NCI-H2081 treated with DMSO at 0.1 percent for 48 hours (cell line): ENCODE measurements at regions not wholly inside any gene's neighbourhood (a gene's known extent, or its start where the extent isn't known, plus 50 kb on each side); places are given as distances from the start of the nearest gene placed in this dataset.

Source experiments
- DNase-seq: peaks from one replicate; lab custom pipeline; 2025; lab: John Stamatoyannopoulos, UW

- no peak for DNase-seq
Observed at GRCh38 chr13:74966814-74967424, 515.0 kb downstream of the TBC1D4 start.

GRCh38 chr13:74966275-74966674 lies 515.7 kb downstream of the TBC1D4 start:
- no peak for DNase-seq

- DNase-seq, result no peak
Observed at GRCh38 chr13:74945637-74946036, 536.3 kb downstream of the TBC1D4 start.

- DNase-seq, result no peak
Observed at GRCh38 chr13:74931698-74932433, 550.1 kb downstream of the TBC1D4 start.

GRCh38 chr13:74930402-74931165 lies 551.4 kb downstream of the TBC1D4 start:
- DNase-seq, result no peak

- no peak for DNase-seq
Observed at GRCh38 chr13:74929436-74929835, 552.5 kb downstream of the TBC1D4 start.

GRCh38 chr13:74927823-74928222 lies 554.1 kb downstream of the TBC1D4 start:
- no peak for DNase-seq

- DNase-seq, result no peak
Observed at GRCh38 chr13:74922963-74923362, 559.0 kb downstream of the TBC1D4 start.

- DNase-seq, result no peak
Observed at GRCh38 chr13:74921326-74921725, 560.6 kb downstream of the TBC1D4 start.

- DNase-seq, result no peak
Observed at GRCh38 chr13:74920920-74921319, 561.0 kb downstream of the TBC1D4 start.

GRCh38 chr13:74920361-74920760 lies 561.6 kb downstream of the TBC1D4 start:
- DNase-seq, result no peak

GRCh38 chr13:74919914-74920313 lies 562.1 kb downstream of the TBC1D4 start:
- no peak for DNase-seq

GRCh38 chr13:74912898-74913297 lies 569.1 kb downstream of the TBC1D4 start:
- DNase-seq, result no peak

GRCh38 chr13:74910415-74910814 lies 571.6 kb downstream of the TBC1D4 start:
- DNase-seq, result no peak

GRCh38 chr13:74907788-74908187 lies 574.2 kb downstream of the TBC1D4 start:
- no peak for DNase-seq

- DNase-seq, result no peak
Observed at GRCh38 chr13:74904556-74904955, 577.4 kb downstream of the TBC1D4 start.

- no peak for DNase-seq
Observed at GRCh38 chr13:74895042-74895796, 586.8 kb downstream of the TBC1D4 start.

GRCh38 chr13:74892096-74892495 lies 589.9 kb downstream of the TBC1D4 start:
- DNase-seq, result no peak

- DNase-seq, result no peak
Observed at GRCh38 chr13:74891610-74892009, 590.4 kb downstream of the TBC1D4 start.

- no peak for DNase-seq
Observed at GRCh38 chr13:74889321-74889720, 592.6 kb downstream of the TBC1D4 start.

GRCh38 chr13:74886502-74886901 lies 595.5 kb downstream of the TBC1D4 start:
- DNase-seq, result no peak

- no peak for DNase-seq
Observed at GRCh38 chr13:74883834-74884233, 598.1 kb downstream of the TBC1D4 start.
